Stomach (tissue), 8 donors: ENCODE measurements at regions not wholly inside any gene's neighbourhood (a gene's known extent, or its start where the extent isn't known, plus 50 kb on each side); places are given as distances from the start of the nearest gene placed in this dataset.

ENCODE experiments used
- DNase-seq, 2 donors: peaks; one replicate each; pipeline versions ENCODE4 v3.0.0 to v3.0.0-alpha.2; 2013 to 2019
- H3K27ac ChIP-seq, 5 donors: fragments of 200-600 bp in 4 of 5; sonication (generic) in 4 of 5; one replicate each; pipeline ENCODE4 v1.5.1; 2013 to 2019; ENCODE audit warnings: mild to moderate bottlenecking in 1 of 5, moderate library complexity in 1 of 5
- H3K27me3 ChIP-seq, 3 donors: fragments of 200-600 bp; sonication (generic); one replicate each; pipeline ENCODE4 v1.5.1; 2017 to 2019; ENCODE audit warnings: mixed run types in 1 of 3
- H3K36me3 ChIP-seq, 4 donors: fragments of 200-600 bp; sonication (generic); 1 replicate in 3 of 4; 2 replicates in 1 of 4; pipeline ENCODE4 v1.5.1; 2016 to 2019
- H3K4me1 ChIP-seq, 4 donors: fragments of 200-600 bp; sonication (generic); one replicate each; pipeline ENCODE4 v1.5.1; 2016 to 2019
- H3K4me3 ChIP-seq, 4 donors: fragments of 200-600 bp; sonication (generic) in 3 of 4; one replicate each; pipeline ENCODE4 v1.5.1; 2016 to 2019; ENCODE audit warnings: mild to moderate bottlenecking in 1 of 4
- H3K9me3 ChIP-seq, 4 donors: fragments of 200-600 bp; sonication (generic); one replicate each; pipeline ENCODE4 v1.5.1; 2016 to 2019
- CTCF ChIP-seq, 7 experiments: fragments of 450-650 bp in 4 of 7; fragments of 200-600 bp in 3 of 7; sonication (generic) in 3 of 7; IDR thresholded peaks; one replicate each; pipeline ENCODE4 v1.5.1; 2016 to 2019; ENCODE audit warnings: antibody characterized with exemption in 7 of 7, control low read depth in 2 of 7, mild to moderate bottlenecking in 1 of 7
- EP300 ChIP-seq: sonication (generic); formaldehyde crosslinking; IDR thresholded peaks from one replicate; pipeline ENCODE4 v1.6.1; 2017; ENCODE audit warnings: antibody characterized with exemption
- POLR2A ChIP-seq, 4 donors: fragments of 450-650 bp; IDR thresholded peaks; one replicate each; pipeline ENCODE4 v1.6.1; 2016; ENCODE audit warnings: antibody characterized with exemption in 4 of 4, control low read depth in 2 of 4, mild to moderate bottlenecking in 1 of 4, moderate library complexity in 1 of 4
- POLR2AphosphoS5 ChIP-seq, 3 donors: sonication (generic); formaldehyde crosslinking; IDR thresholded peaks; one replicate each; pipeline ENCODE4 v1.6.1; 2016; ENCODE audit warnings: antibody characterized with exemption in 3 of 3
- WGBS, 5 donors: extraction: QIAGEN DNeasy Blood & Tissue Kit in 3 of 5; methylation state at CpG; one replicate each; pipeline versions ENCODE4 v1.1.5 to v1.1.7; 2013 to 2018; 5-methylcytosine and 5-hydroxymethylcytosine counted together
- intact Hi-C: fragments of 100-400 bp; cut with DNase I; formaldehyde crosslinking; loops from one replicate; pipeline ENCODE4 v1.15.1; 2023; ENCODE audit warnings: low total_unique reads
- donor health status: healthy with polysubstance abuse.
- donor health status: Bipolar disorder and iron deficiency.
- donor health status: healthy.

GRCh38 chr4:110877778-110878370, 255.0 kb upstream of the PITX2 start:
- Histone ChIP-seq H3K27ac (no peak overlapping the region), H3K4me1 (no peaks in the 10 kb centered on the region), H3K4me3 (no peak overlapping the region), H3K9me3 (no peaks in the 10 kb centered on the region), H3K27me3 (no peaks in the 10 kb centered on the region), H3K36me3 (no peaks in the 10 kb centered on the region)
- no peak for DNase-seq
- TF ChIP-seq POLR2AphosphoS5 (IDR thresholded peaks at IDR 0.05) = no peak
- no peak for TF ChIP-seq POLR2A (IDR thresholded peaks at IDR 0.05)
- TF ChIP-seq CTCF (IDR thresholded peaks at IDR 0.05) = no peak
- no peak for TF ChIP-seq EP300
- intact Hi-C loops = no loop called here
- WGBS, 5 donors = 53 to 100% (median 76%) methylated on average over 2 of the region's 2 CpGs

- no peak for DNase-seq
- intact Hi-C loops = no loop called here
- 77 to 86% (median 81%) methylated on average over 2 of the region's 2 CpGs for WGBS, 5 donors
- H3K27me3 ChIP-seq = no peaks in the 10 kb centered on the region
- H3K36me3 ChIP-seq = no peaks in the 10 kb centered on the region
- H3K27ac ChIP-seq = no peak overlapping the region
- H3K9me3 ChIP-seq = no peaks in the 10 kb centered on the region
- no peaks in the 10 kb centered on the region for H3K4me1 ChIP-seq
- H3K4me3 ChIP-seq = no peak overlapping the region
- TF ChIP-seq EP300 = no peak
- no peak for TF ChIP-seq CTCF (IDR thresholded peaks at IDR 0.05)
- TF ChIP-seq POLR2AphosphoS5 (IDR thresholded peaks at IDR 0.05) = no peak
- TF ChIP-seq POLR2A (IDR thresholded peaks at IDR 0.05) = no peak
Measured at GRCh38 chr4:110878413-110878812, 255.5 kb upstream of the PITX2 start.

- no peaks in the 10 kb centered on the region for H3K4me1 ChIP-seq
- no peak overlapping the region for H3K27ac ChIP-seq
- intact Hi-C loops = no loop called here
- no peaks in the 10 kb centered on the region for H3K9me3 ChIP-seq
- H3K4me3 ChIP-seq = no peak overlapping the region
- TF ChIP-seq POLR2AphosphoS5 (IDR thresholded peaks at IDR 0.05) (no peak), POLR2A (IDR thresholded peaks at IDR 0.05) (no peak), CTCF (IDR thresholded peaks at IDR 0.05) (no peak), EP300 (no peak)
- no peaks in the 10 kb centered on the region for H3K36me3 ChIP-seq
- no peak for DNase-seq
- 82 to 92% (median 84%) methylated on average over 3 of the region's 3 CpGs for WGBS, 5 donors
- no peaks in the 10 kb centered on the region for H3K27me3 ChIP-seq
Measured at GRCh38 chr4:110878956-110879355, 256.1 kb upstream of the PITX2 start.

GRCh38 chr4:110886270-110886669, 263.4 kb upstream of the PITX2 start:
- intact Hi-C loops = no loop called here
- H3K27ac ChIP-seq = no peak overlapping the region
- no peaks in the 10 kb centered on the region for H3K36me3 ChIP-seq
- 81 to 87% (median 84%) methylated on average over 6 of the region's 6 CpGs for WGBS, 5 donors
- DNase-seq = no peak
- H3K27me3 ChIP-seq = no peaks in the 10 kb centered on the region
- no peak overlapping the region for H3K4me3 ChIP-seq
- peaks cover 0 to 1% (median under 1%) of the 10 kb centered on the region in 4 donors for H3K9me3 ChIP-seq
- no peak for TF ChIP-seq EP300
- no peak for TF ChIP-seq POLR2A (IDR thresholded peaks at IDR 0.05)
- no peak for TF ChIP-seq POLR2AphosphoS5 (IDR thresholded peaks at IDR 0.05)
- no peak for TF ChIP-seq CTCF (IDR thresholded peaks at IDR 0.05)
- no peaks in the 10 kb centered on the region for H3K4me1 ChIP-seq
